Thyroid gland (tissue), 4 donors: ENCODE measurements at regions not wholly inside any gene's neighbourhood (a gene's known extent, or its start where the extent isn't known, plus 50 kb on each side); places are given as distances from the start of the nearest gene placed in this dataset.

Experiments
- POLR2A ChIP-seq, 2 donors: fragments of 450-650 bp; IDR thresholded peaks; one replicate each; pipeline ENCODE4 v1.6.1; 2017; ENCODE audit warnings: antibody characterized with exemption in 2 of 2, mild to moderate bottlenecking in 2 of 2, moderate library complexity in 1 of 2
- TF ChIP-seq, protein P1 (sequence below), 6 experiments: fragments of 200-600 bp in 3 of 6; fragments of 450-650 bp in 3 of 6; sonication (generic) in 3 of 6; IDR thresholded peaks; one replicate each; pipeline ENCODE4 v1.5.1; 2016 to 2019; ENCODE audit warnings: antibody characterized with exemption in 6 of 6, mild to moderate bottlenecking in 2 of 6, inconsistent platforms in 1 of 6, moderate library complexity in 1 of 6

GRCh38 chr20:41870869-41871462 is 252.8 kb upstream of the CHD6 start:
- no peak for TF ChIP-seq POLR2A (IDR thresholded peaks at IDR 0.05)
- TF ChIP-seq, protein P1, sequence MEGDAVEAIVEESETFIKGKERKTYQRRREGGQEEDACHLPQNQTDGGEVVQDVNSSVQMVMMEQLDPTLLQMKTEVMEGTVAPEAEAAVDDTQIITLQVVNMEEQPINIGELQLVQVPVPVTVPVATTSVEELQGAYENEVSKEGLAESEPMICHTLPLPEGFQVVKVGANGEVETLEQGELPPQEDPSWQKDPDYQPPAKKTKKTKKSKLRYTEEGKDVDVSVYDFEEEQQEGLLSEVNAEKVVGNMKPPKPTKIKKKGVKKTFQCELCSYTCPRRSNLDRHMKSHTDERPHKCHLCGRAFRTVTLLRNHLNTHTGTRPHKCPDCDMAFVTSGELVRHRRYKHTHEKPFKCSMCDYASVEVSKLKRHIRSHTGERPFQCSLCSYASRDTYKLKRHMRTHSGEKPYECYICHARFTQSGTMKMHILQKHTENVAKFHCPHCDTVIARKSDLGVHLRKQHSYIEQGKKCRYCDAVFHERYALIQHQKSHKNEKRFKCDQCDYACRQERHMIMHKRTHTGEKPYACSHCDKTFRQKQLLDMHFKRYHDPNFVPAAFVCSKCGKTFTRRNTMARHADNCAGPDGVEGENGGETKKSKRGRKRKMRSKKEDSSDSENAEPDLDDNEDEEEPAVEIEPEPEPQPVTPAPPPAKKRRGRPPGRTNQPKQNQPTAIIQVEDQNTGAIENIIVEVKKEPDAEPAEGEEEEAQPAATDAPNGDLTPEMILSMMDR (IDR thresholded peaks at IDR 0.05) = no peak
